Gastroesophageal sphincter (tissue), 3 donors: ENCODE measurements at regions not wholly inside any gene's neighbourhood (a gene's known extent, or its start where the extent isn't known, plus 50 kb on each side); places are given as distances from the start of the nearest gene placed in this dataset.

ENCODE experiments used
- CTCF ChIP-seq, 4 experiments: fragments of 200-600 bp in 2 of 4; fragments of 450-650 bp in 2 of 4; sonication (generic) in 1 of 4; IDR thresholded peaks; one replicate each; pipeline ENCODE4 v1.5.1; 2017 to 2019; ENCODE audit warnings: antibody characterized with exemption in 4 of 4, mild to moderate bottlenecking in 2 of 4, moderate library complexity in 2 of 4
- EP300 ChIP-seq: sonication (generic); formaldehyde crosslinking; IDR thresholded peaks from one replicate; pipeline ENCODE4 v1.6.1; 2017; ENCODE audit warnings: antibody characterized with exemption, mild to moderate bottlenecking
- POLR2A ChIP-seq, 2 donors: fragments of 450-650 bp; IDR thresholded peaks; one replicate each; pipeline ENCODE4 v1.6.1; 2017; ENCODE audit warnings: antibody characterized with exemption in 2 of 2, mild to moderate bottlenecking in 2 of 2, moderate library complexity in 1 of 2
- POLR2AphosphoS5 ChIP-seq: sonication (generic); formaldehyde crosslinking; IDR thresholded peaks from one replicate; pipeline ENCODE4 v1.6.1; 2017; ENCODE audit warnings: antibody characterized with exemption

GRCh38 chr2:236830926-236831325, 254.8 kb upstream of the COPS8 start:
- TF ChIP-seq CTCF (IDR thresholded peaks at IDR 0.05) = no peak
- TF ChIP-seq POLR2AphosphoS5 = no peak
- TF ChIP-seq POLR2A (IDR thresholded peaks at IDR 0.05) = no peak
- TF ChIP-seq EP300 = no peak
